K562 (cell line): ENCODE measurements at regions not wholly inside any gene's neighbourhood (a gene's known extent, or its start where the extent isn't known, plus 50 kb on each side); places are given as distances from the start of the nearest gene placed in this dataset.

Experiments
- BRD9 ChIP-seq: fragments of 450-650 bp; IDR thresholded peaks from 2 replicates; pipeline ENCODE4 v1.6.1; 2018; ENCODE audit warnings: low read depth; ENCODE audit not compliant: partially characterized antibody
- CTCF ChIP-seq, 3 experiments: IDR thresholded peaks in 2 of 3; conservative IDR thresholded peaks in 1 of 3; 2 replicates each; pipeline ENCODE4 v1.5.1; 2011 to 2012; ENCODE audit warnings: low read length in 3 of 3, mild to moderate bottlenecking in 3 of 3, control low read depth in 2 of 3, improper control_type of control experiment in 1 of 3, inconsistent platforms in 1 of 3, low read depth in 1 of 3, mixed read lengths in 1 of 3, moderate library complexity in 1 of 3; ENCODE audit not compliant: insufficient read depth in 2 of 3
- FOXK1 ChIP-seq: sonication (generic); formaldehyde crosslinking; IDR thresholded peaks from 2 replicates; pipeline ENCODE4 v1.8.0; 2022; ENCODE audit warnings: missing genetic modification reagents, mild to moderate bottlenecking, borderline replicate concordance
- MXI1 ChIP-seq: IDR thresholded peaks from 2 replicates; pipeline ENCODE4 v1.6.1; 2011; ENCODE audit warnings: low read depth, mild to moderate bottlenecking, improper control_type of control experiment, low read length
- POLR2A ChIP-seq: fragments of 450-650 bp; conservative IDR thresholded peaks from 2 replicates; pipeline ENCODE4 v1.6.1; 2016

- no peak for TF ChIP-seq CTCF (IDR thresholded peaks at IDR 0.05 in 2 of 3, conservative IDR thresholded peaks at IDR 0.05 in 1 of 3; ENCODE audit: insufficient read depth in 2 of 3, low read depth in 1 of 3, low read length in 3 of 3)
- TF ChIP-seq MXI1 = no peak
- no peak for TF ChIP-seq FOXK1 (CRISPR knock-in tag)
- no peak for TF ChIP-seq POLR2A
- no peak for TF ChIP-seq BRD9
Measured at GRCh38 chr4:163892417-163892816, 397.9 kb downstream of the TMA16 start.
